SH-SY5Y (cell line): ENCODE measurements at regions not wholly inside any gene's neighbourhood (a gene's known extent, or its start where the extent isn't known, plus 50 kb on each side); places are given as distances from the start of the nearest gene placed in this dataset.

Experiments used
- GATA2 ChIP-seq: IDR thresholded peaks from 2 replicates; pipeline ENCODE4 v1.6.1; 2011; ENCODE audit warnings: mild to moderate bottlenecking, low read depth, low read length
- GATA3 ChIP-seq: IDR thresholded peaks from 2 replicates; pipeline ENCODE4 v1.6.1; 2011; ENCODE audit warnings: low read depth, mild to moderate bottlenecking, low read length, moderate library complexity

DNA sequence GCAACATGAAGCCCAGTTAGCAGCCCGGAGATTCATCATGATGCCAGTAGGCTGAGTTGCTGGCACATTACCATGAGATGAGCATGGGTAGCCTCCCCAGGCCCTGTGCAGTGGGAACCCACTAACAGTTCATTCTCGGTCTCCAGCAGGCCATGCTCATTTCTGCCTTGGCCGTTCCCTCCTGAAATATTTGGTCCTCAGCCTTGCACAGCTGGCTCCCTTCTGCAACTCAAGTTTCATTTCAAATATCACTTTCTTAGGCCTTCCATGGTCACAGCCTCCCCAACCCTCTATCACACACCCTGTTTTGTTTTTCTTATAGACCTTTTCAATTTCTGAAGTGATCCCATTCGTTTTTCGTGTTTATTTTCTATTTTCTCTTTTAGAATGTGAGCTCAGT is 125.4 kb upstream of the VLDLR start:
- TF ChIP-seq GATA2: no peak
- no peak for TF ChIP-seq GATA3
